HepG2 (cell line): ENCODE measurements at regions not wholly inside any gene's neighbourhood (a gene's known extent, or its start where the extent isn't known, plus 50 kb on each side); places are given as distances from the start of the nearest gene placed in this dataset.

Source experiments
- IRF2 ChIP-seq: IDR thresholded peaks from 2 replicates; pipeline ENCODE4 v1.6.1; 2018; ENCODE audit warnings: missing genetic modification reagents, missing compliant biosample characterization
- JUNB ChIP-seq: sonication (generic); formaldehyde crosslinking; IDR thresholded peaks from 2 replicates; pipeline ENCODE4 v1.8.0; 2022; ENCODE audit warnings: missing genetic modification reagents, mild to moderate bottlenecking, borderline replicate concordance
- NR3C1 ChIP-seq: sonication (generic); formaldehyde crosslinking; IDR thresholded peaks from 2 replicates; pipeline ENCODE4 v1.4.0; 2020; ENCODE audit warnings: missing genetic modification reagents
- RFX5 ChIP-seq: IDR thresholded peaks from 2 replicates; pipeline ENCODE4 v1.6.1; 2011; ENCODE audit warnings: low read depth, low read length, improper control_type of control experiment
- SMAD1 ChIP-seq: sonication (generic); formaldehyde crosslinking; IDR thresholded peaks from 2 replicates; pipeline ENCODE4 v1.4.0; 2020; ENCODE audit warnings: missing genetic modification reagents, low read depth, mild to moderate bottlenecking, borderline replicate concordance
- TCF12 ChIP-seq, 2 experiments: fragments of 450-650 bp in 1 of 2; sonication (generic) in 1 of 2; formaldehyde crosslinking in 1 of 2; IDR thresholded peaks; 2 replicates each; pipeline versions ENCODE4 v1.6.1 to v1.8.0; 2017 to 2022; ENCODE audit warnings: antibody characterized with exemption in 1 of 2, mild to moderate bottlenecking in 1 of 2, missing genetic modification reagents in 1 of 2, moderate library complexity in 1 of 2
- ZNF367 ChIP-seq: sonication (generic); formaldehyde crosslinking; IDR thresholded peaks from 2 replicates; pipeline ENCODE4 v1.4.0; 2020; ENCODE audit warnings: missing genetic modification reagents, borderline replicate concordance
- TF ChIP-seq, protein P1 (sequence below): sonication (generic); formaldehyde crosslinking; IDR thresholded peaks from 2 replicates; pipeline ENCODE4 v1.4.0; 2020; ENCODE audit warnings: missing genetic modification reagents
- TF ChIP-seq, protein P2 (sequence below): IDR thresholded peaks from 2 replicates; pipeline ENCODE4 v1.6.1; 2016; ENCODE audit warnings: low read depth
- TF ChIP-seq, protein P3 (sequence below): IDR thresholded peaks from 2 replicates; pipeline ENCODE4 v1.6.1; 2016; ENCODE audit warnings: low read depth, missing genetic modification reagents, missing compliant biosample characterization
- TF ChIP-seq, protein P4 (sequence below): sonication (generic); formaldehyde crosslinking; IDR thresholded peaks from 2 replicates; pipeline ENCODE4 v1.4.0; 2020; ENCODE audit warnings: missing genetic modification reagents
- TF ChIP-seq, protein P5 (sequence below): sonication (generic); formaldehyde crosslinking; IDR thresholded peaks from 2 replicates; pipeline ENCODE4 v1.5.0; 2020; ENCODE audit warnings: mild to moderate bottlenecking, missing genetic modification reagents, moderate library complexity
- TF ChIP-seq, protein P6 (sequence below): sonication (generic); formaldehyde crosslinking; IDR thresholded peaks from 2 replicates; pipeline ENCODE4 v1.4.0; 2020; ENCODE audit warnings: missing genetic modification reagents

DNA sequence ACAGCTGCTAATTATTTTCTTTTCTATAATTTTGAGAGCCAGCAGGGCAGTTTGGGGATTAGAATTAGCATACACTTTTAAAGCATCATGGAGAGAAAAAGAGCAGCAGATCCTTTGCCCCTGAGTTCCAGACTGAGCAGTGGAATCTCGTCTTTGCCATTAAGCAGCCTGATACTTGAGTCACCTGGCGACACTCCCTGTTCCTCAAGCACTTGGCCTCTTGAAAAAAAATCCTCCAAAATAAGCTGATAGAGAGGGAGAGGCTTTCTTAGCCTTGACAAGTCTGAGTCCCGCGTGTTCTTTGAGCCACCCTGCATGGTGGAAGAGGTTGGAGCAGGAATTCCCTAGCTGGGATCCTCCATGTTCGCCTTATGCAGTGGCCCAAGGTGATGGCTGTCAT is 398.3 kb downstream of the IRX2 start:
- TF ChIP-seq, protein P1, sequence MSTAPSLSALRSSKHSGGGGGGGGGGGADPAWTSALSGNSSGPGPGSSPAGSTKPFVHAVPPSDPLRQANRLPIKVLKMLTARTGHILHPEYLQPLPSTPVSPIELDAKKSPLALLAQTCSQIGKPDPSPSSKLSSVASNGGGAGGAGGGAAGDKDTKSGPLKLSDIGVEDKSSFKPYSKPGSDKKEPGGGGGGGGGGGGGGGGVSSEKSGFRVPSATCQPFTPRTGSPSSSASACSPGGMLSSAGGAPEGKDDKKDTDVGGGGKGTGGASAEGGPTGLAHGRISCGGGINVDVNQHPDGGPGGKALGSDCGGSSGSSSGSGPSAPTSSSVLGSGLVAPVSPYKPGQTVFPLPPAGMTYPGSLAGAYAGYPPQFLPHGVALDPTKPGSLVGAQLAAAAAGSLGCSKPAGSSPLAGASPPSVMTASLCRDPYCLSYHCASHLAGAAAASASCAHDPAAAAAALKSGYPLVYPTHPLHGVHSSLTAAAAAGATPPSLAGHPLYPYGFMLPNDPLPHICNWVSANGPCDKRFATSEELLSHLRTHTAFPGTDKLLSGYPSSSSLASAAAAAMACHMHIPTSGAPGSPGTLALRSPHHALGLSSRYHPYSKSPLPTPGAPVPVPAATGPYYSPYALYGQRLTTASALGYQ (CRISPR knock-in tag), result no peak
- TF ChIP-seq, protein P2, sequence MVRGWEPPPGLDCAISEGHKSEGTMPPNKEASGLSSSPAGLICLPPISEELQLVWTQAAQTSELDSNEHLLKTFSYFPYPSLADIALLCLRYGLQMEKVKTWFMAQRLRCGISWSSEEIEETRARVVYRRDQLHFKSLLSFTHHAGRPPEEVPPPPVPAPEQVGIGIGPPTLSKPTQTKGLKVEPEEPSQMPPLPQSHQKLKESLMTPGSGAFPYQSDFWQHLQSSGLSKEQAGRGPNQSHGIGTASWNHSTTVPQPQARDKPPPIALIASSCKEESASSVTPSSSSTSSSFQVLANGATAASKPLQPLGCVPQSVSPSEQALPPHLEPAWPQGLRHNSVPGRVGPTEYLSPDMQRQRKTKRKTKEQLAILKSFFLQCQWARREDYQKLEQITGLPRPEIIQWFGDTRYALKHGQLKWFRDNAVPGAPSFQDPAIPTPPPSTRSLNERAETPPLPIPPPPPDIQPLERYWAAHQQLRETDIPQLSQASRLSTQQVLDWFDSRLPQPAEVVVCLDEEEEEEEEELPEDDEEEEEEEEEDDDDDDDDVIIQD (CRISPR knock-in tag), result no peak
- no peak for TF ChIP-seq TCF12 (IDR thresholded peaks at IDR 0.05)
- TF ChIP-seq TCF12 (CRISPR knock-in tag; IDR thresholded peaks at IDR 0.05), result no peak
- TF ChIP-seq, protein P3, sequence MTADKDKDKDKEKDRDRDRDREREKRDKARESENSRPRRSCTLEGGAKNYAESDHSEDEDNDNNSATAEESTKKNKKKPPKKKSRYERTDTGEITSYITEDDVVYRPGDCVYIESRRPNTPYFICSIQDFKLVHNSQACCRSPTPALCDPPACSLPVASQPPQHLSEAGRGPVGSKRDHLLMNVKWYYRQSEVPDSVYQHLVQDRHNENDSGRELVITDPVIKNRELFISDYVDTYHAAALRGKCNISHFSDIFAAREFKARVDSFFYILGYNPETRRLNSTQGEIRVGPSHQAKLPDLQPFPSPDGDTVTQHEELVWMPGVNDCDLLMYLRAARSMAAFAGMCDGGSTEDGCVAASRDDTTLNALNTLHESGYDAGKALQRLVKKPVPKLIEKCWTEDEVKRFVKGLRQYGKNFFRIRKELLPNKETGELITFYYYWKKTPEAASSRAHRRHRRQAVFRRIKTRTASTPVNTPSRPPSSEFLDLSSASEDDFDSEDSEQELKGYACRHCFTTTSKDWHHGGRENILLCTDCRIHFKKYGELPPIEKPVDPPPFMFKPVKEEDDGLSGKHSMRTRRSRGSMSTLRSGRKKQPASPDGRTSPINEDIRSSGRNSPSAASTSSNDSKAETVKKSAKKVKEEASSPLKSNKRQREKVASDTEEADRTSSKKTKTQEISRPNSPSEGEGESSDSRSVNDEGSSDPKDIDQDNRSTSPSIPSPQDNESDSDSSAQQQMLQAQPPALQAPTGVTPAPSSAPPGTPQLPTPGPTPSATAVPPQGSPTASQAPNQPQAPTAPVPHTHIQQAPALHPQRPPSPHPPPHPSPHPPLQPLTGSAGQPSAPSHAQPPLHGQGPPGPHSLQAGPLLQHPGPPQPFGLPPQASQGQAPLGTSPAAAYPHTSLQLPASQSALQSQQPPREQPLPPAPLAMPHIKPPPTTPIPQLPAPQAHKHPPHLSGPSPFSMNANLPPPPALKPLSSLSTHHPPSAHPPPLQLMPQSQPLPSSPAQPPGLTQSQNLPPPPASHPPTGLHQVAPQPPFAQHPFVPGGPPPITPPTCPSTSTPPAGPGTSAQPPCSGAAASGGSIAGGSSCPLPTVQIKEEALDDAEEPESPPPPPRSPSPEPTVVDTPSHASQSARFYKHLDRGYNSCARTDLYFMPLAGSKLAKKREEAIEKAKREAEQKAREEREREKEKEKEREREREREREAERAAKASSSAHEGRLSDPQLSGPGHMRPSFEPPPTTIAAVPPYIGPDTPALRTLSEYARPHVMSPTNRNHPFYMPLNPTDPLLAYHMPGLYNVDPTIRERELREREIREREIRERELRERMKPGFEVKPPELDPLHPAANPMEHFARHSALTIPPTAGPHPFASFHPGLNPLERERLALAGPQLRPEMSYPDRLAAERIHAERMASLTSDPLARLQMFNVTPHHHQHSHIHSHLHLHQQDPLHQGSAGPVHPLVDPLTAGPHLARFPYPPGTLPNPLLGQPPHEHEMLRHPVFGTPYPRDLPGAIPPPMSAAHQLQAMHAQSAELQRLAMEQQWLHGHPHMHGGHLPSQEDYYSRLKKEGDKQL (CRISPR knock-in tag), result no peak
- TF ChIP-seq, protein P4, sequence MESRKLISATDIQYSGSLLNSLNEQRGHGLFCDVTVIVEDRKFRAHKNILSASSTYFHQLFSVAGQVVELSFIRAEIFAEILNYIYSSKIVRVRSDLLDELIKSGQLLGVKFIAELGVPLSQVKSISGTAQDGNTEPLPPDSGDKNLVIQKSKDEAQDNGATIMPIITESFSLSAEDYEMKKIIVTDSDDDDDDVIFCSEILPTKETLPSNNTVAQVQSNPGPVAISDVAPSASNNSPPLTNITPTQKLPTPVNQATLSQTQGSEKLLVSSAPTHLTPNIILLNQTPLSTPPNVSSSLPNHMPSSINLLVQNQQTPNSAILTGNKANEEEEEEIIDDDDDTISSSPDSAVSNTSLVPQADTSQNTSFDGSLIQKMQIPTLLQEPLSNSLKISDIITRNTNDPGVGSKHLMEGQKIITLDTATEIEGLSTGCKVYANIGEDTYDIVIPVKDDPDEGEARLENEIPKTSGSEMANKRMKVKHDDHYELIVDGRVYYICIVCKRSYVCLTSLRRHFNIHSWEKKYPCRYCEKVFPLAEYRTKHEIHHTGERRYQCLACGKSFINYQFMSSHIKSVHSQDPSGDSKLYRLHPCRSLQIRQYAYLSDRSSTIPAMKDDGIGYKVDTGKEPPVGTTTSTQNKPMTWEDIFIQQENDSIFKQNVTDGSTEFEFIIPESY (CRISPR knock-in tag), result no peak
- TF ChIP-seq, protein P5, sequence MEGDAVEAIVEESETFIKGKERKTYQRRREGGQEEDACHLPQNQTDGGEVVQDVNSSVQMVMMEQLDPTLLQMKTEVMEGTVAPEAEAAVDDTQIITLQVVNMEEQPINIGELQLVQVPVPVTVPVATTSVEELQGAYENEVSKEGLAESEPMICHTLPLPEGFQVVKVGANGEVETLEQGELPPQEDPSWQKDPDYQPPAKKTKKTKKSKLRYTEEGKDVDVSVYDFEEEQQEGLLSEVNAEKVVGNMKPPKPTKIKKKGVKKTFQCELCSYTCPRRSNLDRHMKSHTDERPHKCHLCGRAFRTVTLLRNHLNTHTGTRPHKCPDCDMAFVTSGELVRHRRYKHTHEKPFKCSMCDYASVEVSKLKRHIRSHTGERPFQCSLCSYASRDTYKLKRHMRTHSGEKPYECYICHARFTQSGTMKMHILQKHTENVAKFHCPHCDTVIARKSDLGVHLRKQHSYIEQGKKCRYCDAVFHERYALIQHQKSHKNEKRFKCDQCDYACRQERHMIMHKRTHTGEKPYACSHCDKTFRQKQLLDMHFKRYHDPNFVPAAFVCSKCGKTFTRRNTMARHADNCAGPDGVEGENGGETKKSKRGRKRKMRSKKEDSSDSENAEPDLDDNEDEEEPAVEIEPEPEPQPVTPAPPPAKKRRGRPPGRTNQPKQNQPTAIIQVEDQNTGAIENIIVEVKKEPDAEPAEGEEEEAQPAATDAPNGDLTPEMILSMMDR (CRISPR knock-in tag), result no peak
- no peak for TF ChIP-seq RFX5
- TF ChIP-seq, protein P6, sequence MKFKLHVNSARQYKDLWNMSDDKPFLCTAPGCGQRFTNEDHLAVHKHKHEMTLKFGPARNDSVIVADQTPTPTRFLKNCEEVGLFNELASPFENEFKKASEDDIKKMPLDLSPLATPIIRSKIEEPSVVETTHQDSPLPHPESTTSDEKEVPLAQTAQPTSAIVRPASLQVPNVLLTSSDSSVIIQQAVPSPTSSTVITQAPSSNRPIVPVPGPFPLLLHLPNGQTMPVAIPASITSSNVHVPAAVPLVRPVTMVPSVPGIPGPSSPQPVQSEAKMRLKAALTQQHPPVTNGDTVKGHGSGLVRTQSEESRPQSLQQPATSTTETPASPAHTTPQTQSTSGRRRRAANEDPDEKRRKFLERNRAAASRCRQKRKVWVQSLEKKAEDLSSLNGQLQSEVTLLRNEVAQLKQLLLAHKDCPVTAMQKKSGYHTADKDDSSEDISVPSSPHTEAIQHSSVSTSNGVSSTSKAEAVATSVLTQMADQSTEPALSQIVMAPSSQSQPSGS (CRISPR knock-in tag), result no peak
- TF ChIP-seq ZNF367 (CRISPR knock-in tag), result no peak
- TF ChIP-seq NR3C1, result no peak
- TF ChIP-seq JUNB, result no peak
- TF ChIP-seq SMAD1 (CRISPR knock-in tag), result no peak
- no peak for TF ChIP-seq IRF2
